H9 (cell line): ENCODE measurements at regions not wholly inside any gene's neighbourhood (a gene's known extent, or its start where the extent isn't known, plus 50 kb on each side); places are given as distances from the start of the nearest gene placed in this dataset.

Experiments
- DNase-seq: peaks from one replicate; pipeline ENCODE4 v3.0.0-alpha.2; 2017
- H2AFZ ChIP-seq: one replicate; pipeline ENCODE4 v1.6.1; 2013; ENCODE audit warnings: mild to moderate bottlenecking, low read length, control low read depth, moderate library complexity
- H2AK5ac ChIP-seq: 2 replicates; pipeline ENCODE4 v1.6.1; 2013; ENCODE audit warnings: low read length, control low read depth, mixed read lengths; ENCODE audit not compliant: insufficient read length
- H2BK120ac ChIP-seq: one replicate; pipeline ENCODE4 v1.6.1; 2013; ENCODE audit warnings: low read depth, mild to moderate bottlenecking, low read length, control low read depth, inconsistent platforms; ENCODE audit not compliant: poor library complexity, severe bottlenecking
- H2BK12ac ChIP-seq: 2 replicates; pipeline ENCODE4 v1.6.1; 2013; ENCODE audit warnings: low read length, control low read depth, mixed read lengths, low read depth; ENCODE audit not compliant: insufficient read length
- H2BK15ac ChIP-seq: 2 replicates; pipeline ENCODE4 v1.6.1; 2013; ENCODE audit warnings: low read depth, low read length, control low read depth
- H2BK20ac ChIP-seq: one replicate; pipeline ENCODE4 v1.6.1; 2013; ENCODE audit warnings: low read depth, mild to moderate bottlenecking, low read length, control low read depth, inconsistent platforms; ENCODE audit not compliant: poor library complexity, severe bottlenecking
- H2BK5ac ChIP-seq: 2 replicates; pipeline ENCODE4 v1.6.1; 2013; ENCODE audit warnings: low read length, control low read depth, mixed read lengths; ENCODE audit not compliant: insufficient read length
- H3K14ac ChIP-seq: 2 replicates; pipeline ENCODE4 v1.6.1; 2013; ENCODE audit warnings: low read length, control low read depth; ENCODE audit not compliant: insufficient read depth
- H3K18ac ChIP-seq: 2 replicates; pipeline ENCODE4 v1.6.1; 2013; ENCODE audit warnings: low read depth, mild to moderate bottlenecking, mixed read lengths, low read length, control low read depth; ENCODE audit not compliant: insufficient read length
- H3K23ac ChIP-seq: 2 replicates; pipeline ENCODE4 v1.6.1; 2013; ENCODE audit warnings: low read length, control low read depth, mixed read lengths, low read depth; ENCODE audit not compliant: insufficient read length
- H3K23me2 ChIP-seq: 2 replicates; pipeline ENCODE4 v1.6.1; 2013; ENCODE audit warnings: low read depth, mild to moderate bottlenecking, mixed read lengths, low read length, control low read depth; ENCODE audit not compliant: insufficient read length, poor library complexity, severe bottlenecking
- H3K27ac ChIP-seq: 2 replicates; pipeline ENCODE4 v1.5.1; 2013; ENCODE audit warnings: low read length, control low read depth, mixed read lengths, low read depth; ENCODE audit not compliant: insufficient read length
- H3K27me3 ChIP-seq: 2 replicates; pipeline ENCODE4 v1.6.1; 2013; ENCODE audit warnings: low read length, control low read depth, inconsistent platforms; ENCODE audit not compliant: insufficient read depth
- H3K4ac ChIP-seq: 2 replicates; pipeline ENCODE4 v1.6.1; 2013; ENCODE audit warnings: low read depth, mild to moderate bottlenecking, control low read depth, inconsistent platforms, low read length, moderate library complexity
- H3K4me1 ChIP-seq: 2 replicates; pipeline ENCODE4 v1.6.1; 2013; ENCODE audit warnings: low read length, control low read depth, inconsistent platforms; ENCODE audit not compliant: insufficient read depth
- H3K4me2 ChIP-seq: 2 replicates; pipeline ENCODE4 v1.6.1; 2013; ENCODE audit warnings: low read length, control low read depth, mixed read lengths; ENCODE audit not compliant: insufficient read length, insufficient read depth
- H3K56ac ChIP-seq: 2 replicates; pipeline ENCODE4 v1.6.1; 2013; ENCODE audit warnings: low read depth, mild to moderate bottlenecking, mixed read lengths, low read length, control low read depth; ENCODE audit not compliant: insufficient read length
- H3K79me1 ChIP-seq: 2 replicates; pipeline ENCODE4 v1.6.1; 2013; ENCODE audit warnings: low read depth, mild to moderate bottlenecking, moderate library complexity, low read length, control low read depth, inconsistent platforms; ENCODE audit not compliant: insufficient read depth, poor library complexity, severe bottlenecking
- H3K79me2 ChIP-seq: 2 replicates; pipeline ENCODE4 v1.6.1; 2013; ENCODE audit warnings: low read length, control low read depth, inconsistent platforms; ENCODE audit not compliant: insufficient read depth
- H3K9ac ChIP-seq: 2 replicates; pipeline ENCODE4 v1.6.1; 2013; ENCODE audit warnings: low read length, control low read depth, mixed read lengths; ENCODE audit not compliant: insufficient read length; ENCODE audit errors: extremely low read depth
- H3K9me3 ChIP-seq: one replicate; pipeline ENCODE4 v1.6.1; 2013; ENCODE audit warnings: low read depth, low read length, inconsistent platforms; ENCODE audit not compliant: control insufficient read depth
- H3T11ph ChIP-seq: one replicate; pipeline ENCODE4 v1.6.1; 2013; ENCODE audit warnings: mild to moderate bottlenecking, low read length, control low read depth, inconsistent platforms
- H4K20me1 ChIP-seq: one replicate; pipeline ENCODE4 v1.6.1; 2013; ENCODE audit not compliant: control insufficient read depth, insufficient read length, insufficient read depth
- H4K5ac ChIP-seq: 2 replicates; pipeline ENCODE4 v1.6.1; 2013; ENCODE audit warnings: low read depth, mild to moderate bottlenecking, mixed read lengths, low read length, control low read depth; ENCODE audit not compliant: insufficient read length
- H4K8ac ChIP-seq: replicated peaks from 2 replicates; pipeline ENCODE4 v1.6.1; 2013; ENCODE audit warnings: low read length, control low read depth, mixed read lengths, low read depth; ENCODE audit not compliant: insufficient read length
- H4K91ac ChIP-seq: 2 replicates; pipeline ENCODE4 v1.6.1; 2013; ENCODE audit warnings: low read depth, mild to moderate bottlenecking, moderate library complexity, mixed read lengths, low read length, control low read depth; ENCODE audit not compliant: insufficient read length
- H3K27ac Mint-ChIP-seq, 3 experiments: 2 replicates in 2 of 3; 3 replicates in 1 of 3; pipeline ENCODE4 v1.8.0; 2020 to 2021; ENCODE audit warnings: mixed read lengths in 3 of 3, mild to moderate bottlenecking in 1 of 3, moderate library complexity in 1 of 3
- H3K27me3 Mint-ChIP-seq: 2 replicates; pipeline ENCODE4 v1.8.0; 2021; ENCODE audit warnings: low read depth, mild to moderate bottlenecking, moderate library complexity, mixed read lengths
- H3K36me3 Mint-ChIP-seq, 3 experiments: 2 replicates in 2 of 3; 3 replicates in 1 of 3; pipeline ENCODE4 v1.8.0; 2020 to 2021; ENCODE audit warnings: low read depth in 3 of 3, mixed read lengths in 3 of 3; ENCODE audit not compliant: insufficient read depth in 1 of 3
- H3K4me1 Mint-ChIP-seq, 2 experiments: 2 replicates each; pipeline ENCODE4 v1.8.0; 2020; ENCODE audit warnings: mixed read lengths in 2 of 2
- H3K4me3 Mint-ChIP-seq, 2 experiments: 2 replicates in 1 of 2; 3 replicates in 1 of 2; pipeline ENCODE4 v1.8.0; 2020 to 2021; ENCODE audit warnings: mild to moderate bottlenecking in 2 of 2, mixed read lengths in 2 of 2, moderate library complexity in 1 of 2
- H3K9me3 Mint-ChIP-seq, 2 experiments: 2 replicates in 1 of 2; 3 replicates in 1 of 2; pipeline ENCODE4 v1.8.0; 2020; ENCODE audit warnings: mild to moderate bottlenecking in 2 of 2, mixed read lengths in 2 of 2, moderate library complexity in 1 of 2
- WGBS: extraction: QIAGEN DNeasy Blood & Tissue Kit; methylation state at CpG from one replicate; pipeline ENCODE4 v1.1.7; 2013; ENCODE audit warnings: missing lambda C conversion rate, low lambda C conversion rate, mixed read lengths; ENCODE audit not compliant: insufficient read length; ENCODE audit errors: extremely low coverage; 5-methylcytosine and 5-hydroxymethylcytosine counted together
- TF ChIP-seq, protein P1 (sequence below): fragments of 200-600 bp; sonication (generic); conservative IDR thresholded peaks from 3 replicates; pipeline ENCODE4 v1.8.0; 2021; ENCODE audit warnings: antibody characterized with exemption, mild to moderate bottlenecking

DNA sequence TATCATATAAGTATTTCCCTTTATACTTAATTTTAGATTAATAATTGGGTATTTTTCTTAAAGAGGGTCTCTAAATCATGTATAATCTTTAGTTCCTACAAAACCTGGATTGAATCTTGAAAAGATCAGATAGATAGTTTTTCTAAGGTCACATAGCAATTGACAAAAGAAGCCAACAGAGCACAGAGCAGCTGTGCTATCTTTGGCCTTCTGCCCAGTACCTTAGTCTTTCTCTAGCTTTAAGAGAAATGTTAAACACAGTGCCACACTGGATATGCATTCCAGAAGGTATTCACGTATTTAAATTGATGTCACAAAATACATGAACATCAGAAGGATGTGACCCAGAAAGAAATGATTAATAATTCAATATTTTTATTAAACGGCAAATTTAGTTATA lies 86.8 kb downstream of the C21orf91 start:
- Histone ChIP-seq H3K27me3 (no peaks in the 10 kb centered on the region), H2BK15ac (no peak overlapping the region), H3K23ac (no peak overlapping the region), H4K20me1 (no peaks in the 10 kb centered on the region), H2AK5ac (no peak overlapping the region), H2AFZ (no peak overlapping the region), H3K9ac (no peak overlapping the region), H3K18ac (no peak overlapping the region), H4K5ac (no peak overlapping the region), H3K4me1 (no peaks in the 10 kb centered on the region), H2BK120ac (no peak overlapping the region), H3K9me3 (no peaks in the 10 kb centered on the region), H3K79me1 (no peaks in the 10 kb centered on the region), H2BK20ac (no peak overlapping the region), H3K27ac (no peak overlapping the region), H2BK12ac (no peak overlapping the region), H4K8ac (no peak overlapping the region), H3K14ac (no peak overlapping the region), H3K56ac (no peak overlapping the region), H3K79me2 (no peaks in the 10 kb centered on the region), H3K23me2 (no peaks in the 10 kb centered on the region), H3T11ph (no peak overlapping the region), H4K91ac (no peak overlapping the region), H3K4me2 (no peak overlapping the region), H2BK5ac (no peak overlapping the region), H3K4ac (no peak overlapping the region)
- DNase-seq, result no peak
- no peaks in the 10 kb centered on the region for H3K4me1 Mint-ChIP-seq
- H3K4me3 Mint-ChIP-seq, result no peak overlapping the region
- no CpG with 5 or more reads among the region's 2 CpGs for WGBS
- H3K36me3 Mint-ChIP-seq, result no peaks in the 10 kb centered on the region; a peak in 2 of 7 replicates
- TF ChIP-seq, protein P1, sequence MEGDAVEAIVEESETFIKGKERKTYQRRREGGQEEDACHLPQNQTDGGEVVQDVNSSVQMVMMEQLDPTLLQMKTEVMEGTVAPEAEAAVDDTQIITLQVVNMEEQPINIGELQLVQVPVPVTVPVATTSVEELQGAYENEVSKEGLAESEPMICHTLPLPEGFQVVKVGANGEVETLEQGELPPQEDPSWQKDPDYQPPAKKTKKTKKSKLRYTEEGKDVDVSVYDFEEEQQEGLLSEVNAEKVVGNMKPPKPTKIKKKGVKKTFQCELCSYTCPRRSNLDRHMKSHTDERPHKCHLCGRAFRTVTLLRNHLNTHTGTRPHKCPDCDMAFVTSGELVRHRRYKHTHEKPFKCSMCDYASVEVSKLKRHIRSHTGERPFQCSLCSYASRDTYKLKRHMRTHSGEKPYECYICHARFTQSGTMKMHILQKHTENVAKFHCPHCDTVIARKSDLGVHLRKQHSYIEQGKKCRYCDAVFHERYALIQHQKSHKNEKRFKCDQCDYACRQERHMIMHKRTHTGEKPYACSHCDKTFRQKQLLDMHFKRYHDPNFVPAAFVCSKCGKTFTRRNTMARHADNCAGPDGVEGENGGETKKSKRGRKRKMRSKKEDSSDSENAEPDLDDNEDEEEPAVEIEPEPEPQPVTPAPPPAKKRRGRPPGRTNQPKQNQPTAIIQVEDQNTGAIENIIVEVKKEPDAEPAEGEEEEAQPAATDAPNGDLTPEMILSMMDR, result no peak
- H3K27me3 Mint-ChIP-seq, result no peaks in the 10 kb centered on the region
- H3K27ac Mint-ChIP-seq, result no peak overlapping the region
- no peaks in the 10 kb centered on the region; a peak in 1 of 5 replicates for H3K9me3 Mint-ChIP-seq
